Midbrain (tissue), 1 donor: ENCODE measurements at regions not wholly inside any gene's neighbourhood (a gene's known extent, or its start where the extent isn't known, plus 50 kb on each side); places are given as distances from the start of the nearest gene placed in this dataset.
"Not testable (repeated sequence)": the region's sequence is repeated elsewhere in the genome, so short reads cannot be mapped to it uniquely, and the experiment has no call there.

Experiments
- DNase-seq: peaks from one replicate; lab custom pipeline; 2025; lab: John Stamatoyannopoulos, UW

- DNase-seq: no peak
These were observed 551.8 kb downstream of the DIPK2A start for GRCh38 chr3:144523396-144523795.

- no peak for DNase-seq
These were observed 552.9 kb downstream of the DIPK2A start for GRCh38 chr3:144524531-144524930.

GRCh38 chr3:144529566-144529965, 557.9 kb downstream of the DIPK2A start:
- no peak for DNase-seq

DNA sequence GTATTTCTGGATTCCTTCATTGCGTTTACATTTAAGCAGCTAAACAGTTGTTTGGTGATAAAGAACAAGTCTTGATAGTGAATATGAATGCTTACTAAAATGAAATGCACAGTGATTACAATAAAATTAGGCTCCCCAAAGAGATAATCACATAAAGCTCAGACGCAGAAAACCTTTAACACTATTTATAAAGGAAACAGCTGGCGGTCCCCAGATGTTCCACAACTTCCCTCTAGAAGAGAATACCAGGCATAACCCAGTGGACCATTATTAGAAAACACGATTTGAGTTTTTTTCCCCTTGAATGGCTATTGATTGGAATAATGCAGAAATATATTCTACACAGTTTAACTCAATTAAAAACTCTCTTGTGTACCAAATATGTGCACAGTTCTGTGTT, 573.2 kb downstream of the DIPK2A start:
- DNase-seq: no peak

GRCh38 chr3:144546539-144546938, 574.9 kb downstream of the DIPK2A start:
- no peak for DNase-seq

DNA sequence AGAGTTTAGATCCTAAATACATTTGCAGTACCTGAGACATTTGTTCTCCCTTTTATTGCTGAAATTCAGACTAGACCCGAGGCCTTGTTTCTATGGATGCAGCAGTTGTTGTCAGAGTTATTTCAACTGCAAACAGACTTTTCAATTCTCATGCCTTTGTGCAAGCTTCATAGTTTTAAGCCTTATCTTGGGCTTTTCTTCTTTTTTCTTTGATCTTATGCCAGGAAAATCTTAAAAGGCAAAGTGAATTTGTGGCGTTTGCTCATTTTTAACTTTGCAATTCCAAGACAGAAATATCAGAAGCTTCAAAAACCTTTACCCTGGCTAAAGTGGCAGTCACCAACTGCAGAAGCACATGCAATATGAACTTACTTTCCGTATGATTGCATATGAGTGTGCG, 576.7 kb downstream of the DIPK2A start:
- DNase-seq: no peak

DNA sequence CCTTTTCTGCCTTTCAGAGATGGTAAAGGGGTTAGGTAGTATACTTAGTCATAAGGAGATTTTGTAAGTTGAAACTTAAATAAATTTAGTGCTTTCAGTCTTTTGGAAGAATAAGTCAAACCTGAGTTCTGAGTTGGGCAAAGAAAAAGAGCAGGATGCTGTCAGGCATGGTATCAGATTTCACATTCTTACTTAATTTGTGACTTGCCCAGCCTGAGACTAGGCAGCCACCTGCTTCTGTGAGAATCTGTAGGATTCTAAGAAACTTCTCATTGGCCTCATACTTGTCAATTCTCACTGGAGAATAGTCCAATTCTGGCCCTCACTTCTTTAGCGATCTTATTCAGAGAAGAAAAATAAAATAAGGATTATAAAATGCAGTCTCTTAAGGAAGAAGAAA, 577.5 kb downstream of the DIPK2A start:
- DNase-seq: no peak

DNA sequence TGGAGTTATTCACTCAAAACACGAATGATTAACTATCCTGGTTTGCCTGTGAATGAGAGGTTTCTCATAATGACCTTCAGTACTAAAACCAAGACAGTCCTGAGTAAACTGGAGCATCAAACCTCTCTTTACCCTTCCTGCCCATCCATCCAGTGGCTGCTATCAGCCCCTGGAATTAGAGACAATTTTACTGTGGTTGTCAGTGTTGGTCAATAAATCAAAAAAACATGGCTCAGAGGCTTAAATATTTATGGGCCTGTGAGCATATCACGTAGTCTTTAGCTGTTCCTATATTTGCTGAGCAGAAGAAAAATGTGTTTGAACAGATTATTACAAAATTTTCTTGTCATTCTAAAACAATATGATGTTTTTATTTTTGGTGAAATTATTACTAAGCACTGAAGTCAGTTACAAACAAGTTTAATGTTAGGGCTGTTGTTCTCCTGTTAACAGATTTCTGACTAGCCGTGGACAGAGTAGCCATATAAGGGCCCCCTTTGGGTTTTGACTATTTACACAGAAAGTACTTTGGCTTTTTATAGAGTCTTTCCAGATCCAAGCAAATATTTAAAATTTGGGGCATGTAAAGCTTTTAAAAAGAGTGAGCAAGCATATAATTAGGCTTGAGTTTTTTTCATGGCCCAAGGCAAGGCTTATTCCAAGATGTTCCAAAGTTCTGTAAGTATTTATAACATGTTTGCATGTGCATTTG, 580.9 kb downstream of the DIPK2A start:
- DNase-seq: no peak

GRCh38 chr3:144553301-144553700, 581.7 kb downstream of the DIPK2A start:
- no peak for DNase-seq

- no peak for DNase-seq
These were observed 583.3 kb downstream of the DIPK2A start for GRCh38 chr3:144554889-144555288.

GRCh38 chr3:144556392-144556791, 584.8 kb downstream of the DIPK2A start:
- no peak for DNase-seq

DNA sequence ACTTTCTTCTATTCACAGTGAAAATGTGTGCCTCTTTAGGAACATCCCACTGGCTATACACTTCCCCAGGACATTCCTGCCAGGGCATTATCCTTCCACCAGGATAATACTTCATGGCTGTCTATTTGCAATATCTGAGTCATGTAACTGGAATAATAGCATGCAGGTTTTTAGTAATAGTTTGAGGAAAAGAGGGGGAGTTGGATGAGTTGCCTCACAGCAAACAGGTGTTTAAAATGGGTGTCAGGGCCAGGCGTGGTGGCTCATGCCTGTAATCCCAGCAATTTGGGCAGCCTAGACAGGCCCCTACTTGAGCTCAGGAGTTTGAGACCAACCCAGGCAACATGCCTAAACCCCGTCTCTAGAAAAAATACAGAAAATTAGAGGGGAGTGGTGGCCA, 585.9 kb downstream of the DIPK2A start:
- no peak for DNase-seq

DNA sequence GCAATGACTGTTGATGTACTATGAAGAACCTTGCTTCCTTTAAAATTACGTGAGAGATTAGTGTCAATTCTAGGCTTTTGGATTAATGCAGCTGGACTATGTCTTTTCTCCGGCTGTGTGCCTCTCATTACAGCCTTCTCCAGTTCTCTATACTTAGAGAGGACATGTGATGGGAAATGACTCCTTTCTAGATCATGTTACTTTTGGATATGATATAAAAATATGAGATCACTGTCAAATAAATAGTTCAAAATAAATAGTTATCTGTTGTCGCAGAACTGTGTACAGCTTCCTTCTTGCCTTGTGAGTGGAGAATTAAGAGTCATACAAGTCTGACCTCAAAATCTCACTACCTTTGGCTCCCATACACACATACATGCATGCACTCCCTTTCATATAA, 592.4 kb downstream of the DIPK2A start:
- no peak for DNase-seq

DNA sequence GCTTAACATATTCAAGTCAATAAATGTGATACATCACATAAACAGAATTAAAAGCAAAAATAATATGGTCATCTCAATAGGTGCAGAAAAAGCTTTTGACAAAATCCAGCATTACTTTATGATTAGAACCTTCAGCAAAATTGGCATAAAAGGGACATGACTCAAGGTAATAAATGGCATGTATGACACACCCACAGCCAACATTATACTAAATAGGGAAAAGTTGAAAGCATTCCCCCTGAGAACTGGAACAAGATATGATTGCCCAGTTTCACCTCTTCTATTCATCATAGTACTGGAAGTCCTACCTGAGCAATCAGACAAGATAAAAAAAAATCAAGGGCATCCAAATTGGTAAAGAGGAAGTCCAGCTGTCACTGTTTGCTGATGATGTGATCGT, 594.7 kb downstream of the DIPK2A start:
- DNase-seq: no peak

DNA sequence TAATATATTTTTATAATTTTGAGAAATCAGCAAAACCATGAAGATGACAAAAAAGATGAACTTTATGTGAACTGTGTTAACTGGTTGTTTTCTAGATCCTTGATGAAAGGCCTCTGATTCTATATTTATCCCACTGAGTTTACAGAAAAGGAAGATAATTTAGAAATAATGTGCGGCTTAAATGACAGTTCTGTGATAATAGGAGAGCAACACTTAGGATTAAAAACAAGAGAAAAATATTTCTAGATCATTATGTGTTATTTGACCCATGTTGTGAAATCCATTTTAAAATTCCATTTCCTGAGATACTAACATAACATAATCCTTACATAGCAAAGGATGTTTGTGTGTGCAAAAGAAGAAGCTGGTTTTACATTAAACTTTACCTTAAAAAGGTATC, 598.0 kb downstream of the DIPK2A start:
- DNase-seq: no peak

GRCh38 chr3:144583871-144584270, 612.2 kb downstream of the DIPK2A start:
- DNase-seq: no peak

- no peak for DNase-seq
These were observed 613.8 kb downstream of the DIPK2A start for GRCh38 chr3:144585408-144585807.

DNA sequence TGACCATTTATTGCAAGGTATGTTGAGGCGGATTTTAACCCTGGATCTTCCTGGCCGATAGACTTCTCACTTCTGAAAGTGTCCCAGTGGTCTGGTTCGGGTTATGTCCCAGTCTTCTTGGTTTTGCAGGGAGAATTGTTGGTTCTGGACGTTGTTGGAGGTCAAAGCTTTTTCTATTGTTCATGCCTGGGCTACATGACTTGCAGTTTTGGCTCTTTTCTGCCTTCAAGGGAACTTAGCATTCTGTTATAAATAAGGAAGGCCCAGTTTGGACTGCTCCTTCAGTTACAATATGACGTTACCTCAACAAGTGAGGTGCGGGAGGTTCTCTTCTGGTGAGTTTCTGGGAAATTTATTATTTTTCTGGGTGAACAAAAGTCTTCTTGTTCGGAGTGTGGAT, 614.3 kb downstream of the DIPK2A start:
- DNase-seq: no peak

- no peak for DNase-seq
These were observed 614.8 kb downstream of the DIPK2A start for GRCh38 chr3:144586382-144586781.

GRCh38 chr3:144590854-144591253, 619.2 kb downstream of the DIPK2A start:
- DNase-seq: no peak

- DNase-seq: no peak
These were observed 622.3 kb downstream of the DIPK2A start for GRCh38 chr3:144593881-144594280.

GRCh38 chr3:144620236-144620635, 648.6 kb downstream of the DIPK2A start:
- not testable (repeated sequence) for DNase-seq

- DNase-seq: no peak
These were observed 651.2 kb downstream of the DIPK2A start for GRCh38 chr3:144622845-144623244.

GRCh38 chr3:144624656-144625055, 653.0 kb downstream of the DIPK2A start:
- no peak for DNase-seq
